ENCODE measurements at regions not wholly inside any gene's neighbourhood (a gene's known extent, or its start where the extent isn't known, plus 50 kb on each side); places are given as distances from the start of the nearest gene placed in this dataset.

- Histone ChIP-seq H3K27me3 (ENCODE audit: control insufficient read depth, insufficient read depth, low read length) (no peaks in the 10 kb centered on the region), H3K36me3 (ENCODE audit: control insufficient read depth, insufficient read depth, low read length) (no peaks in the 10 kb centered on the region), H3K27ac (ENCODE audit: low read length) (no peak overlapping the region), H3K4me1 (ENCODE audit: control insufficient read depth, insufficient read depth, low read length) (no peaks in the 10 kb centered on the region), H3K4me3 (ENCODE audit: low read length) (no peak overlapping the region), H3K9me3 (ENCODE audit: control insufficient read depth, insufficient read depth, low read length) (no peaks in the 10 kb centered on the region)
- WGBS (ENCODE audit: insufficient coverage, insufficient read length): no CpG with 5 or more reads among the region's 4 CpGs
- no peak for DNase-seq (ENCODE audit: low read depth, low spot score)
Measured at GRCh38 chr10:78785066-78785465, 283.7 kb upstream of the ZMIZ1 start.

GRCh38 chr10:78785991-78786390 lies 282.8 kb upstream of the ZMIZ1 start:
- DNase-seq (ENCODE audit: low read depth, low spot score): no peak
- H3K4me1 ChIP-seq (ENCODE audit: control insufficient read depth, insufficient read depth, low read length): no peaks in the 10 kb centered on the region
- no peaks in the 10 kb centered on the region for H3K36me3 ChIP-seq (ENCODE audit: control insufficient read depth, insufficient read depth, low read length)
- H3K27me3 ChIP-seq (ENCODE audit: control insufficient read depth, insufficient read depth, low read length): no peaks in the 10 kb centered on the region
- no peak overlapping the region for H3K4me3 ChIP-seq (ENCODE audit: low read length)
- H3K27ac ChIP-seq (ENCODE audit: low read length): no peak overlapping the region
- WGBS (ENCODE audit: insufficient coverage, insufficient read length): no CpG with 5 or more reads among the region's 6 CpGs
- H3K9me3 ChIP-seq (ENCODE audit: control insufficient read depth, insufficient read depth, low read length): no peaks in the 10 kb centered on the region

DNA sequence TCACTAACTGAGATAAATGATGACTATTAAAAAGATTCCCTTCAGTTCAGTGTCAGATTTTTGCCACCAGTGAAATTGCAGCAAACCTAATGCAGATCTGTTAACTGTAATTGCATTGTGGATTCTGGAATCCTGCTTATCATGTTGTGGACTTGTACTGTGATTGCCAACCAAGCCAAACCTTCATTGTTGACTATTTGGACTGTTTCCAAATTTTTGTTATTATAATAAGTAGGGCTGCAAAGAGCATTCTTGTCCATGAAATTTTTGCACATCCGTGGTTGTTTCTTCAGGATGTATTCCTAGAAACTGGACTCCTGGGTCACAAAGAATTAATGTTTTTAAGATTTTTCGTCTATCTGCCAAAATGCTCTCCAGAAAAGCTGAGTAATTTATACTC lies 281.6 kb upstream of the ZMIZ1 start:
- no peaks in the 10 kb centered on the region for H3K36me3 ChIP-seq (ENCODE audit: control insufficient read depth, insufficient read depth, low read length)
- H3K27me3 ChIP-seq (ENCODE audit: control insufficient read depth, insufficient read depth, low read length): no peaks in the 10 kb centered on the region
- no peaks in the 10 kb centered on the region for H3K9me3 ChIP-seq (ENCODE audit: control insufficient read depth, insufficient read depth, low read length)
- no CpG with 5 or more reads among the region's 2 CpGs for WGBS (ENCODE audit: insufficient coverage, insufficient read length)
- no peak overlapping the region for H3K4me3 ChIP-seq (ENCODE audit: low read length)
- no peak for DNase-seq (ENCODE audit: low read depth, low spot score)
- no peaks in the 10 kb centered on the region for H3K4me1 ChIP-seq (ENCODE audit: control insufficient read depth, insufficient read depth, low read length)
- H3K27ac ChIP-seq (ENCODE audit: low read length): no peak overlapping the region

DNA sequence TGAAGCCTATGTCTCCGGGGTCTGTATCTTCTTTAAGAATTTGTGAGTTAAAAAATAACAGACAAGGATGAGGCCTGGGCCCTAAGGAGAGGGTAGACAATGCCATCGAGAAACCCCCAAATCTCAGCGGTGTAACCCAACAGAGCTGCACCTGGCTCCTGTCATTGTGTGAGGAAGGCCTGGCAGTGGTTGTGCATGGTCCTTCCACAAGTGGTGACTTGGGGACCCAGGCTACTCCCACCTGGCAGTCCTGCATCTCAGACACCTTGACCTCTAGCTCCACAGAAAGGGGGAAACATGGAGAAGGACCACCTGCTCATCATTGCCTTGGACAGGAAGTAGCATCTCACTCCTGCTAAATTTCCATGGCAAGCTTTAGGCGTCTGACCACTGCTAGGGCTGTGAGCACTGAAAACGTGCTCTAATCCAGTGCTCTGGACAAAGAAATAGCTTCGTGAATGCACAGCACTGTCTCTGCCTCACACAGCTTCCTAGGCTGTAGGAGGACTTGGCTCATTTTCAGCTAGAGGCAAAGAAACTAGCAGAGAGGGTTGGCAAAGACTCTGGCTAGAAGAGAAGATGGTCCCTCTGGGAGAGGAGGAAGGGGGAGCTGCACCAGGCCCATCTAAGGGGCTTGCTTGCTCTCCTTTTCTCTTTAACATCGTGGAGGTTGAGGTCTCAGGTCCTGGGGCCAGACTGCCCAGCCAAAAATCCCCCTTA lies 273.9 kb upstream of the ZMIZ1 start:
- WGBS (ENCODE audit: insufficient coverage, insufficient read length): no CpG with 5 or more reads among the region's 7 CpGs
- Histone ChIP-seq H3K9me3 (ENCODE audit: control insufficient read depth, insufficient read depth, low read length) (no peaks in the 10 kb centered on the region), H3K4me1 (ENCODE audit: control insufficient read depth, insufficient read depth, low read length) (no peaks in the 10 kb centered on the region; the same call in 1 of the 2 replicates), H3K27me3 (ENCODE audit: control insufficient read depth, insufficient read depth, low read length) (no peaks in the 10 kb centered on the region), H3K27ac (ENCODE audit: low read length) (no peak overlapping the region), H3K4me3 (ENCODE audit: low read length) (no peak overlapping the region), H3K36me3 (ENCODE audit: control insufficient read depth, insufficient read depth, low read length) (no peaks in the 10 kb centered on the region)
- no peak for DNase-seq (ENCODE audit: low read depth, low spot score)

DNA sequence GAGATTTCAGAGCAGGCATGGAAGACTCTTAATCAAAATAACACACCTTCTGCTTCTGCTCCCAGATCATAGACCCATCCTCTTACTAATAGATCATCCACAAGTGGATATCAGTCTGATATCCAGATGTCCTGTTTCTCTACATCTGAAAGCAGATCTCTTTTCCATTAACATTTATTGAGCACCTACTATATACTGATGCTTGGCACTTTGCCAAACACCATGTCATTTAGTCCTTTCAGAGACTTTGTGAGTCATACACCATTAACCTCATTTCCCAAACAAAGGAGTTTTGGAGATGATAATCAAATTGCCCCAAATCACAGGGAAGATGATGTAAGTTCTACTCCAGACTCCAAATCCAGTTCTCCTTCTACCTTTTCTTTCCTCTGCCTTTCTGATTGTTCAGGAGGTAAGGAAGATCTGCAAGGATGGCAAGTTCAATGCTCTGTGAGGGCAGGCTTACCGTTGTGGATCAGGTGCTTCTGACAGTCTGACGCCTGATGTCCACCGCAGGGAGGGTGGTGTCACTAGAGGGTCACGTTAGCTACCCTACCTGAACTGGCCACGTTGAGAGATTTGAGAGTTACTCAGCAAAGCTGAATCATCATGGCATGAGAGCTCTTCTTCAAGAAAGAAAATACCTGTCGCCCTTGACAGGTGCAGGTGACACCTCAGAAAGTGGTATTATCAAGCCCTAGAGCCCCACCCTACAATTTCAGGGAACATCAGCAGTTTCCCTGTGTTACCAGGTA lies 269.6 kb upstream of the ZMIZ1 start:
- no peak for DNase-seq (ENCODE audit: low read depth, low spot score)
- Histone ChIP-seq H3K27ac (ENCODE audit: low read length) (no peak overlapping the region), H3K4me1 (ENCODE audit: control insufficient read depth, insufficient read depth, low read length) (no peaks in the 10 kb centered on the region; the same call in 1 of the 2 replicates), H3K36me3 (ENCODE audit: control insufficient read depth, insufficient read depth, low read length) (no peaks in the 10 kb centered on the region), H3K9me3 (ENCODE audit: control insufficient read depth, insufficient read depth, low read length) (no peaks in the 10 kb centered on the region), H3K4me3 (ENCODE audit: low read length) (no peak overlapping the region), H3K27me3 (ENCODE audit: control insufficient read depth, insufficient read depth, low read length) (no peaks in the 10 kb centered on the region)
- no CpG with 5 or more reads among the region's 6 CpGs for WGBS (ENCODE audit: insufficient coverage, insufficient read length)

DNA sequence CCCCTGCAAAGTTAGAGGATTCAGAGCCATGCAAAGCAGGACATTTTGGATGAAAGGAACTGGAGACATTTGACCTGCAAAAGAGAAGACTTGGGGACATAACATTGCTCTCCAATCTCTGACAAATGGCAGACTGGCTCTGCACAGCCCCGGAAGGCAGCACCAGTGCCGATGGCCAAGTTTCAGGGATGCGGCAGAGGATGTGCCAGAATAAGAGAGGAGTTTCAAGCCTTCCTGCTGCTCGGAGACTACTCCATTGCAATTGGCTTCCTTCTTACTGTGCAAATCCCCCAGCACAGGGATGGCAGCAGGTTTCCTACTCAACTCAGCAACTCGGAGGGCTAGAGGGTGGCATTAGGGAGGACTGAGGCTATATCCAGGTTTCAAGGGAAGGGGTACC lies 268.8 kb upstream of the ZMIZ1 start:
- no peak for DNase-seq (ENCODE audit: low read depth, low spot score)
- Histone ChIP-seq H3K9me3 (ENCODE audit: control insufficient read depth, insufficient read depth, low read length) (no peaks in the 10 kb centered on the region), H3K36me3 (ENCODE audit: control insufficient read depth, insufficient read depth, low read length) (no peaks in the 10 kb centered on the region), H3K4me3 (ENCODE audit: low read length) (no peak overlapping the region), H3K27ac (ENCODE audit: low read length) (no peak overlapping the region), H3K27me3 (ENCODE audit: control insufficient read depth, insufficient read depth, low read length) (no peaks in the 10 kb centered on the region), H3K4me1 (ENCODE audit: control insufficient read depth, insufficient read depth, low read length) (no peaks in the 10 kb centered on the region; the same call in 1 of the 2 replicates)
- WGBS (ENCODE audit: insufficient coverage, insufficient read length): no CpG with 5 or more reads among the region's 5 CpGs

GRCh38 chr10:78800535-78801320 lies 268.0 kb upstream of the ZMIZ1 start:
- no CpG with 5 or more reads among the region's 10 CpGs for WGBS (ENCODE audit: insufficient coverage, insufficient read length)
- Histone ChIP-seq H3K4me3 (ENCODE audit: low read length) (no peak overlapping the region), H3K36me3 (ENCODE audit: control insufficient read depth, insufficient read depth, low read length) (no peaks in the 10 kb centered on the region), H3K4me1 (ENCODE audit: control insufficient read depth, insufficient read depth, low read length) (no peaks in the 10 kb centered on the region; the same call in 1 of the 2 replicates), H3K27me3 (ENCODE audit: control insufficient read depth, insufficient read depth, low read length) (no peaks in the 10 kb centered on the region), H3K9me3 (ENCODE audit: control insufficient read depth, insufficient read depth, low read length) (no peaks in the 10 kb centered on the region), H3K27ac (ENCODE audit: low read length) (no peak overlapping the region)
- DNase-seq (ENCODE audit: low read depth, low spot score): no peak

DNA sequence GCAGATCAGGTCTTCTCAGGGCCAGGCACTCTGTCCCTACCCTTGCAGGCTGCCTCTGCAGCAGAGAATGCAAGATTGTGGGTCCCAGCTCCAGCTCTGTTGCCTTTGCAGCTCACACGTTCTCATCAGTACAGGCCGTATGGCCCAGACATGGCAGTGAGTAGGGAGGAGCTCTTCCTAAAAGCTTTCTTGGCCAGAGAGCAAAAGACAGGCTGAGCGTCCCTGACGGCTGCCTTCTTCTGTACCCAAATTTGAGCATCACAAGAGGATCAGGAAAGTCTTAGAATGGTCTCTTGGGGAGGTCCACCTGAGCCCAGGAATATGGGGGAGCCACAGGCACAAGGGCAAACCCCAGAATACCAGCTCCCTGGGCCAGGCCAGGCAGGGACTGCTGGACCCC lies 266.3 kb upstream of the ZMIZ1 start:
- Histone ChIP-seq H3K4me3 (ENCODE audit: low read length) (no peak overlapping the region), H3K36me3 (ENCODE audit: control insufficient read depth, insufficient read depth, low read length) (no peaks in the 10 kb centered on the region), H3K27me3 (ENCODE audit: control insufficient read depth, insufficient read depth, low read length) (no peaks in the 10 kb centered on the region), H3K4me1 (ENCODE audit: control insufficient read depth, insufficient read depth, low read length) (no peaks in the 10 kb centered on the region; the same call in 1 of the 2 replicates), H3K9me3 (ENCODE audit: control insufficient read depth, insufficient read depth, low read length) (no peaks in the 10 kb centered on the region), H3K27ac (ENCODE audit: low read length) (no peak overlapping the region)
- DNase-seq (ENCODE audit: low read depth, low spot score): no peak
- WGBS (ENCODE audit: insufficient coverage, insufficient read length): no CpG with 5 or more reads among the region's 4 CpGs

DNA sequence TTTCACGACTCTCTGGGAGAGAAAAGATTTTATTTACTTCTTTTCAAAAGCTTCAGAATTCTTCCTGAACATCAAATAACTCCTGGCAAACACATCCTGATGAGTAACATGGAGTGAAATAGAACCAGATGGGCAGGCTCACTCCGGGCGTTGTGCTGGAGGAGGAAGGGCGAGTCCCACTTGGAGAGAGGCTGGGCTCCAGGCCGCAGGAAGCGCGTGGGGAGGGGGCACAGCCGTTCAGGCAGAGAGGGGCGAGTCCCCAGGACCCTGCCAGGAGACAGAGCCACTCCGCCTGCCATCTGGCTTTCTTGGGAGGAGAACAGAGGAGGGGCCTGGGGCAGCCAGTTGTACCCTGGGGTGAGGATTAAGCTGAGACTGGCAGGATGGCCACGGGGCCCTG lies 265.9 kb upstream of the ZMIZ1 start:
- Histone ChIP-seq H3K9me3 (ENCODE audit: control insufficient read depth, insufficient read depth, low read length) (no peaks in the 10 kb centered on the region), H3K4me1 (ENCODE audit: control insufficient read depth, insufficient read depth, low read length) (no peaks in the 10 kb centered on the region; the same call in 1 of the 2 replicates), H3K27me3 (ENCODE audit: control insufficient read depth, insufficient read depth, low read length) (no peaks in the 10 kb centered on the region), H3K4me3 (ENCODE audit: low read length) (no peak overlapping the region), H3K36me3 (ENCODE audit: control insufficient read depth, insufficient read depth, low read length) (no peaks in the 10 kb centered on the region), H3K27ac (ENCODE audit: low read length) (no peak overlapping the region)
- no CpG with 5 or more reads among the region's 11 CpGs for WGBS (ENCODE audit: insufficient coverage, insufficient read length)
- DNase-seq (ENCODE audit: low read depth, low spot score): no peak

- DNase-seq (ENCODE audit: low read depth, low spot score): no peak
Measured at GRCh38 chr10:78803710-78804109, 265.1 kb upstream of the ZMIZ1 start.

More at GRCh38 chr10:78803710-78804109, 265.1 kb upstream of the ZMIZ1 start:
- Histone ChIP-seq H3K4me1 (ENCODE audit: control insufficient read depth, insufficient read depth, low read length) (no peaks in the 10 kb centered on the region; the same call in 1 of the 2 replicates), H3K9me3 (ENCODE audit: control insufficient read depth, insufficient read depth, low read length) (no peaks in the 10 kb centered on the region), H3K36me3 (ENCODE audit: control insufficient read depth, insufficient read depth, low read length) (no peaks in the 10 kb centered on the region), H3K27ac (ENCODE audit: low read length) (no peak overlapping the region), H3K27me3 (ENCODE audit: control insufficient read depth, insufficient read depth, low read length) (no peaks in the 10 kb centered on the region), H3K4me3 (ENCODE audit: low read length) (no peak overlapping the region)
- no CpG with 5 or more reads among the region's 8 CpGs for WGBS (ENCODE audit: insufficient coverage, insufficient read length)
